HepG2 (cell line): ENCODE measurements at regions not wholly inside any gene's neighbourhood (a gene's known extent, or its start where the extent isn't known, plus 50 kb on each side); places are given as distances from the start of the nearest gene placed in this dataset.

Experiments used
- ATAC-seq: fragments of 200-7000 bp; cut with Tn5 transposase; 3 replicates; pipeline ENCODE4 v1.9.1; 2020; ENCODE audit warnings: mild to moderate bottlenecking, moderate library complexity
- BruUV-seq: library from RNA; stranded (reverse); fragments of 400-500 nt; replicated peaks from 2 replicates; lab custom pipeline; 2021; lab: Mats Ljungman, UMichigan
- CTCF ChIA-PET: fragments of 300-600 bp; formaldehyde crosslinking; extraction: SDS; loops from one replicate; lab custom pipeline; 2021; ENCODE audit warnings: low total read pairs, inconsistent platforms, low intra/inter-chr PET ratio; lab: Yijun Ruan, JAX
- POLR2A ChIA-PET: fragments of 350-600 bp; sonication (Branson Sonifier 250); formaldehyde crosslinking; loops from one replicate; lab custom pipeline; 2020; ENCODE audit warnings: antibody characterized with exemption, inconsistent platforms; lab: Yijun Ruan, JAX
- DNase-seq: peaks from one replicate; pipeline ENCODE4 v3.0.0-alpha.2; 2015; ENCODE audit warnings: low spot score
- FAIRE-seq: peaks from 3 replicates; lab custom pipeline; 2011; peaks lifted over from hg19 to GRCh38; lab: Jason Lieb, UNC
- H2AFZ ChIP-seq: one replicate; pipeline ENCODE4 v1.6.1; 2011; ENCODE audit warnings: low read length, inconsistent platforms
- H3K27ac ChIP-seq: fragments of 300-600 bp; 3 replicates; pipeline ENCODE4 v1.8.0; 2011; ENCODE audit warnings: mixed run types, mild to moderate bottlenecking, mixed read lengths, low read length, inconsistent platforms; ENCODE audit not compliant: insufficient read depth; ENCODE audit errors: extremely low read length
- H3K27me3 ChIP-seq, 2 experiments: fragments of 200-600 bp in 1 of 2; 2 replicates in 1 of 2; 3 replicates in 1 of 2; pipeline versions ENCODE4 v1.6.0 to v1.8.0; 2011; ENCODE audit warnings: low read length in 2 of 2, mild to moderate bottlenecking in 2 of 2, moderate library complexity in 2 of 2, inconsistent platforms in 1 of 2; ENCODE audit not compliant: insufficient read depth in 2 of 2, control insufficient read depth in 1 of 2
- H3K36me3 ChIP-seq, 2 experiments: fragments of 200-600 bp in 1 of 2; replicated peaks in 1 of 2; 2 replicates in 1 of 2; 3 replicates in 1 of 2; pipeline versions ENCODE4 v1.5.1 to v1.8.0; 2011; ENCODE audit warnings: low read length in 2 of 2, inconsistent platforms in 1 of 2; ENCODE audit not compliant: insufficient read depth in 2 of 2, control insufficient read depth in 1 of 2
- H3K4me1 ChIP-seq: 2 replicates; pipeline ENCODE4 v1.5.1; 2012; ENCODE audit warnings: low read length, inconsistent platforms; ENCODE audit not compliant: insufficient read depth
- H3K4me2 ChIP-seq: 2 replicates; pipeline ENCODE4 v1.6.0; 2011; ENCODE audit warnings: low read depth, low read length, inconsistent platforms
- H3K4me3 ChIP-seq, 3 experiments: fragments of 200-600 bp in 1 of 3; sonication (generic), shearing (Covaris generic) in 1 of 3; replicated peaks in 1 of 3; 2 replicates each; pipeline ENCODE4 v1.5.1; 2011 to 2016; ENCODE audit warnings: low read length in 3 of 3, inconsistent platforms in 2 of 3, low read depth in 2 of 3, mild to moderate bottlenecking in 2 of 3, control low read depth in 1 of 3, mixed read lengths in 1 of 3; ENCODE audit not compliant: insufficient read depth in 1 of 3
- H3K79me2 ChIP-seq: one replicate; pipeline ENCODE4 v1.6.1; 2011; ENCODE audit warnings: low read length, inconsistent platforms; ENCODE audit not compliant: insufficient read depth
- H3K9ac ChIP-seq: 2 replicates; pipeline ENCODE4 v1.6.0; 2011; ENCODE audit warnings: mild to moderate bottlenecking, low read depth, low read length, inconsistent platforms; ENCODE audit not compliant: insufficient read depth
- H3K9me3 ChIP-seq: 2 replicates; pipeline ENCODE4 v1.5.1; 2012; ENCODE audit warnings: mild to moderate bottlenecking, low read length
- H4K20me1 ChIP-seq: 2 replicates; pipeline ENCODE4 v1.6.0; 2011; ENCODE audit warnings: inconsistent platforms, mild to moderate bottlenecking, low read length, moderate library complexity; ENCODE audit not compliant: insufficient read depth
- BCL6 ChIP-seq: IDR thresholded peaks from 2 replicates; pipeline ENCODE4 v1.6.1; 2016; ENCODE audit warnings: missing genetic modification reagents, missing compliant biosample characterization
- EP300 ChIP-seq, 3 experiments: sonication (generic) in 1 of 3; formaldehyde crosslinking in 1 of 3; IDR thresholded peaks; 2 replicates each; pipeline versions ENCODE4 v1.5.1 to v1.6.1; 2011 to 2020; ENCODE audit warnings: low read depth in 2 of 3, low read length in 2 of 3, borderline replicate concordance in 1 of 3, improper control_type of control experiment in 1 of 3, mild to moderate bottlenecking in 1 of 3, missing genetic modification reagents in 1 of 3, moderate library complexity in 1 of 3
- FLYWCH1 ChIP-seq: sonication (generic); formaldehyde crosslinking; IDR thresholded peaks from 2 replicates; pipeline ENCODE4 v1.8.1; 2023; ENCODE audit warnings: mild to moderate bottlenecking, missing genetic modification reagents
- HMGA1 ChIP-seq: sonication (generic); formaldehyde crosslinking; conservative IDR thresholded peaks from 2 replicates; pipeline ENCODE4 v1.4.0; 2020; ENCODE audit warnings: missing genetic modification reagents
- SIN3A ChIP-seq: IDR thresholded peaks from 2 replicates; pipeline ENCODE4 v1.6.1; 2011; ENCODE audit warnings: low read depth, mild to moderate bottlenecking, control low read depth, low read length, borderline replicate concordance
- ZNF724P ChIP-seq: sonication (generic); formaldehyde crosslinking; IDR thresholded peaks from 2 replicates; pipeline ENCODE4 v1.8.0; 2022; ENCODE audit warnings: missing genetic modification reagents, borderline replicate concordance
- WGBS: methylation state at CpG from one replicate; pipeline ENCODE4 v1.1.6; 2017; ENCODE audit warnings: low lambda C conversion rate; 5-methylcytosine and 5-hydroxymethylcytosine counted together
- in situ Hi-C: cut with HindIII; loops from 2 replicates; pipeline ENCODE4 v1.10.0; 2017; ENCODE audit warnings: low pct_unique_long_range_greater_than_20kb; ENCODE audit not compliant: extremely low pct_ligation_motif_present
- intact Hi-C: fragments of 100-400 bp; cut with micrococcal nuclease; formaldehyde crosslinking; loops from one replicate; pipeline ENCODE4 v1.10.0; 2022; ENCODE audit not compliant: unreplicated experiment
- TF ChIP-seq, protein P1 (sequence below): sonication (generic); formaldehyde crosslinking; IDR thresholded peaks from 2 replicates; pipeline ENCODE4 v1.5.0; 2020; ENCODE audit warnings: missing genetic modification reagents
- TF ChIP-seq, protein P2 (sequence below): IDR thresholded peaks from 2 replicates; pipeline ENCODE4 v1.4.0; 2020; ENCODE audit warnings: mild to moderate bottlenecking, missing genetic modification reagents
- TF ChIP-seq, protein P3 (sequence below): sonication (generic); formaldehyde crosslinking; IDR thresholded peaks from 2 replicates; pipeline ENCODE4 v1.5.1; 2020; ENCODE audit warnings: mild to moderate bottlenecking, missing genetic modification reagents, moderate library complexity
- TF ChIP-seq, protein P4 (sequence below): sonication (generic); formaldehyde crosslinking; conservative IDR thresholded peaks from 2 replicates; pipeline ENCODE4 v1.8.0; 2022; ENCODE audit warnings: low read depth, missing genetic modification reagents

DNA sequence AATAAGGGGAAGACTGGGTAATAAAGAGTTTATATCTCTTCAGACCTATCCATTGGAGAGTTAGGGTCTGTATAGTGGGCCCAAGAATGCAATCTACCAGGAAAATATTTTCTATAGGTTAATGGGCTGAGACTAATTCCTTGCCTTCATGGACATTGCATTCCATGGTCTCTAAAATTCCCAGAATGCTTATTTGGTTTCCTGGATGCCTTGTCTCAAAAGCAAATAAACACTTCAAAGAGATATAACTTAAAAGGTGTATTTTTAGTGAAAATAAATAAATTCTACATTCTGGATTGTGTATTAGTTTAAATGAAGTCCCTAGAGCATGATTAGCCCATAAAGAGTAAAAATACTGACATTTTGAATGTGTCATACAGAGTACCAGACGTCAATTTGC is 550.1 kb upstream of the PKN2 start:
- H3K9me3 ChIP-seq: no peaks in the 10 kb centered on the region
- no peak overlapping the region for H3K9ac ChIP-seq

More for the DNA sequence above, 550.1 kb upstream of the PKN2 start:
- no peak overlapping the region for H2AFZ ChIP-seq
- H3K4me3 ChIP-seq: no peak overlapping the region
- peaks cover 23% of the 10 kb centered on the region for H3K4me1 ChIP-seq
- no peak overlapping the region for H3K27ac ChIP-seq
- POLR2A ChIA-PET: no interaction called here
- intact Hi-C loops (no loop called here), in situ Hi-C loops (no loop called here)
- no peak for ATAC-seq
- no TSS peak for BruUV-seq
- CTCF ChIA-PET: no interaction called here
- FAIRE-seq: no peak
- no peaks in the 10 kb centered on the region for H3K79me2 ChIP-seq
- no peaks in the 10 kb centered on the region for H3K27me3 ChIP-seq
- 45% methylated on average over 1 of the region's 1 CpG for WGBS
- no peaks in the 10 kb centered on the region for H3K36me3 ChIP-seq
- TF ChIP-seq, protein P1, sequence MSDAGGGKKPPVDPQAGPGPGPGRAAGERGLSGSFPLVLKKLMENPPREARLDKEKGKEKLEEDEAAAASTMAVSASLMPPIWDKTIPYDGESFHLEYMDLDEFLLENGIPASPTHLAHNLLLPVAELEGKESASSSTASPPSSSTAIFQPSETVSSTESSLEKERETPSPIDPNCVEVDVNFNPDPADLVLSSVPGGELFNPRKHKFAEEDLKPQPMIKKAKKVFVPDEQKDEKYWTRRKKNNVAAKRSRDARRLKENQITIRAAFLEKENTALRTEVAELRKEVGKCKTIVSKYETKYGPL (CRISPR knock-in tag): no peak
- TF ChIP-seq, protein P2, sequence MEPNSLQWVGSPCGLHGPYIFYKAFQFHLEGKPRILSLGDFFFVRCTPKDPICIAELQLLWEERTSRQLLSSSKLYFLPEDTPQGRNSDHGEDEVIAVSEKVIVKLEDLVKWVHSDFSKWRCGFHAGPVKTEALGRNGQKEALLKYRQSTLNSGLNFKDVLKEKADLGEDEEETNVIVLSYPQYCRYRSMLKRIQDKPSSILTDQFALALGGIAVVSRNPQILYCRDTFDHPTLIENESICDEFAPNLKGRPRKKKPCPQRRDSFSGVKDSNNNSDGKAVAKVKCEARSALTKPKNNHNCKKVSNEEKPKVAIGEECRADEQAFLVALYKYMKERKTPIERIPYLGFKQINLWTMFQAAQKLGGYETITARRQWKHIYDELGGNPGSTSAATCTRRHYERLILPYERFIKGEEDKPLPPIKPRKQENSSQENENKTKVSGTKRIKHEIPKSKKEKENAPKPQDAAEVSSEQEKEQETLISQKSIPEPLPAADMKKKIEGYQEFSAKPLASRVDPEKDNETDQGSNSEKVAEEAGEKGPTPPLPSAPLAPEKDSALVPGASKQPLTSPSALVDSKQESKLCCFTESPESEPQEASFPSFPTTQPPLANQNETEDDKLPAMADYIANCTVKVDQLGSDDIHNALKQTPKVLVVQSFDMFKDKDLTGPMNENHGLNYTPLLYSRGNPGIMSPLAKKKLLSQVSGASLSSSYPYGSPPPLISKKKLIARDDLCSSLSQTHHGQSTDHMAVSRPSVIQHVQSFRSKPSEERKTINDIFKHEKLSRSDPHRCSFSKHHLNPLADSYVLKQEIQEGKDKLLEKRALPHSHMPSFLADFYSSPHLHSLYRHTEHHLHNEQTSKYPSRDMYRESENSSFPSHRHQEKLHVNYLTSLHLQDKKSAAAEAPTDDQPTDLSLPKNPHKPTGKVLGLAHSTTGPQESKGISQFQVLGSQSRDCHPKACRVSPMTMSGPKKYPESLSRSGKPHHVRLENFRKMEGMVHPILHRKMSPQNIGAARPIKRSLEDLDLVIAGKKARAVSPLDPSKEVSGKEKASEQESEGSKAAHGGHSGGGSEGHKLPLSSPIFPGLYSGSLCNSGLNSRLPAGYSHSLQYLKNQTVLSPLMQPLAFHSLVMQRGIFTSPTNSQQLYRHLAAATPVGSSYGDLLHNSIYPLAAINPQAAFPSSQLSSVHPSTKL (CRISPR knock-in tag): peak; percentile 57; the same call in 1 of the 2 replicates
- TF ChIP-seq EP300 (IDR thresholded peaks at IDR 0.05; ENCODE audit: low read depth in 2 of 2, low read length in 2 of 2): peak in 1 of 2 experiments; percentile 25; a peak in 1 of 4 replicates
- no peak for TF ChIP-seq EP300 (CRISPR knock-in tag; IDR thresholded peaks at IDR 0.05; ENCODE audit: borderline replicate concordance)
- TF ChIP-seq, protein P3, sequence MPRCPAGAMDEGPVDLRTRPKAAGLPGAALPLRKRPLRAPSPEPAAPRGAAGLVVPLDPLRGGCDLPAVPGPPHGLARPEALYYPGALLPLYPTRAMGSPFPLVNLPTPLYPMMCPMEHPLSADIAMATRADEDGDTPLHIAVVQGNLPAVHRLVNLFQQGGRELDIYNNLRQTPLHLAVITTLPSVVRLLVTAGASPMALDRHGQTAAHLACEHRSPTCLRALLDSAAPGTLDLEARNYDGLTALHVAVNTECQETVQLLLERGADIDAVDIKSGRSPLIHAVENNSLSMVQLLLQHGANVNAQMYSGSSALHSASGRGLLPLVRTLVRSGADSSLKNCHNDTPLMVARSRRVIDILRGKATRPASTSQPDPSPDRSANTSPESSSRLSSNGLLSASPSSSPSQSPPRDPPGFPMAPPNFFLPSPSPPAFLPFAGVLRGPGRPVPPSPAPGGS (CRISPR knock-in tag): no peak
- TF ChIP-seq HMGA1 (CRISPR knock-in tag): no peak
- TF ChIP-seq SIN3A: no peak
- TF ChIP-seq BCL6 (CRISPR knock-in tag): peak; percentile 82
- TF ChIP-seq, protein P4, sequence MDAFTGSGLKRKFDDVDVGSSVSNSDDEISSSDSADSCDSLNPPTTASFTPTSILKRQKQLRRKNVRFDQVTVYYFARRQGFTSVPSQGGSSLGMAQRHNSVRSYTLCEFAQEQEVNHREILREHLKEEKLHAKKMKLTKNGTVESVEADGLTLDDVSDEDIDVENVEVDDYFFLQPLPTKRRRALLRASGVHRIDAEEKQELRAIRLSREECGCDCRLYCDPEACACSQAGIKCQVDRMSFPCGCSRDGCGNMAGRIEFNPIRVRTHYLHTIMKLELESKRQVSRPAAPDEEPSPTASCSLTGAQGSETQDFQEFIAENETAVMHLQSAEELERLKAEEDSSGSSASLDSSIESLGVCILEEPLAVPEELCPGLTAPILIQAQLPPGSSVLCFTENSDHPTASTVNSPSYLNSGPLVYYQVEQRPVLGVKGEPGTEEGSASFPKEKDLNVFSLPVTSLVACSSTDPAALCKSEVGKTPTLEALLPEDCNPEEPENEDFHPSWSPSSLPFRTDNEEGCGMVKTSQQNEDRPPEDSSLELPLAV (CRISPR knock-in tag): no peak
- TF ChIP-seq ZNF724P (CRISPR knock-in tag): no peak
- no peak for TF ChIP-seq FLYWCH1 (CRISPR knock-in tag)
- H4K20me1 ChIP-seq: no peaks in the 10 kb centered on the region
- DNase-seq: no peak
- H3K4me2 ChIP-seq: no peak overlapping the region
